Hippocampal formation (tissue), 2 donors: ENCODE measurements at regions not wholly inside any gene's neighbourhood (a gene's known extent, or its start where the extent isn't known, plus 50 kb on each side); places are given as distances from the start of the nearest gene placed in this dataset.

Experiments
- DNase-seq, 2 donors: peaks; one replicate each; lab custom pipeline; 2025; lab: John Stamatoyannopoulos, UW

DNA sequence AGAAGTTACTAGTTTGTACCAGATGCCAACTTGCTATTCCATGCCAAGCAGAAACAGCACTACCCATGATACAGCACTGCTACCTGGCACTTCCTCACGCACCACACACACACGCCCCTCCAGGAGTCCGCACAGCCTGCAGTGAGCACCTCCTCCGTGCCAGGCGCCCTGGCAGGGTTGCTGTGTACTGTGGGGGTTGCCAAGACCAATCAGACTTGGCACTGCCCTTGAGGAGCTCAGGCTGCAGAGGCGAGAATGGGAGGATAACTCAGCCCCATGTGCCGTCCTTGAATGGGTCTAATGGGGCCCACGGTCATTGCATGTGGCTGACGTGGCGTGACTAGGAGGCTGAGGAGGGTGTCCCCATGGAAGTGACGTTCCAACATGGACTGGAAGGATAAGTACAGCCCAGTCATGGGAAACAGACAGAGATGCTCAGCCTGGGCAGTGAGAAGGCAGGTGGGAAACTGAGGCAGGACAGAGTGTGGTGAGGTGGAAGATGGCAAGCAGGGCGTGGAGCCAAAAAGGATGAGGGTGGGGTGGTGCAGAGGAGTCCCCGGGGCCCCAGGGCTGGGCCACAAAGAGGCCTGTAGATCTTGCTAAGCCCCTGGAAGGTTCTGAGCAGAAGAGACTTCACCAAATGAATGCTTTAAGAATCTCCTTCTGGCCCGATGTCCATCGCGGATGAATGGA, 65.3 kb upstream of the C14orf180 start:
- no peak for DNase-seq

DNA sequence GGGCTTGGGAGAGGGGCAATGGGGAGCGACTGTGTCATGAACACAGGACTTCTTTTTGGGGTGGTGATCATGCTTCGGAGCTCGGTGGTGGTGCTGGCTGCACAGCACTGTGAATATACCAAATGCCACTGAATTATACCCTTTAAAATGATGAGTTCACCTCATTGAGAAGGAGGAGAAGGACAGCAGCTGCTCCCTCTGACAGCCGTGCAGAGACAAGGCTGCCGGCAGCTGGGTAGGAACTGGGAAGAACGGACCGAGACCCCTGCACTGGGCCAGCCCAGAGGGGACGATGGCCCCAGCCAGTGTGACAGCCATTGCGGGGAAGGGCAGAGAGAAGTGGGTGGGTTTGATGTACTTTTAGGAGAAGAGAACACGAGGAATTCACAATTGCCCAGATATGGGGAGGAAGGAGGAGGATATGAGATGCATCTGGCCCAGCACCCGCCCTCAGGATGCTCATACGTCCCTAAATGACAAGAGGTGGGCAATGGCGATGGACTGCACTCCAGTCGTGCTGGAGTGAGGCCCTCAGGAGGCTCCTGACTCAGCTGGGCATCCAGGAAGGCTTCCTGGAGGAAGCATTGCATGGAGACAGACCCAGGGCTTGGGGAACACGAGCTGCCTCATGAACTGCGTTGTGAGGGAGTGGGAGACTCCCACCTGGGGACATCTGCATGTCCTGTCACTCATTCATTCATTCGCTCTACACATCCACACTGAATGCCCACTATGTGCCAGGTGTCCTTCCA, 64.3 kb upstream of the C14orf180 start:
- no peak for DNase-seq

DNA sequence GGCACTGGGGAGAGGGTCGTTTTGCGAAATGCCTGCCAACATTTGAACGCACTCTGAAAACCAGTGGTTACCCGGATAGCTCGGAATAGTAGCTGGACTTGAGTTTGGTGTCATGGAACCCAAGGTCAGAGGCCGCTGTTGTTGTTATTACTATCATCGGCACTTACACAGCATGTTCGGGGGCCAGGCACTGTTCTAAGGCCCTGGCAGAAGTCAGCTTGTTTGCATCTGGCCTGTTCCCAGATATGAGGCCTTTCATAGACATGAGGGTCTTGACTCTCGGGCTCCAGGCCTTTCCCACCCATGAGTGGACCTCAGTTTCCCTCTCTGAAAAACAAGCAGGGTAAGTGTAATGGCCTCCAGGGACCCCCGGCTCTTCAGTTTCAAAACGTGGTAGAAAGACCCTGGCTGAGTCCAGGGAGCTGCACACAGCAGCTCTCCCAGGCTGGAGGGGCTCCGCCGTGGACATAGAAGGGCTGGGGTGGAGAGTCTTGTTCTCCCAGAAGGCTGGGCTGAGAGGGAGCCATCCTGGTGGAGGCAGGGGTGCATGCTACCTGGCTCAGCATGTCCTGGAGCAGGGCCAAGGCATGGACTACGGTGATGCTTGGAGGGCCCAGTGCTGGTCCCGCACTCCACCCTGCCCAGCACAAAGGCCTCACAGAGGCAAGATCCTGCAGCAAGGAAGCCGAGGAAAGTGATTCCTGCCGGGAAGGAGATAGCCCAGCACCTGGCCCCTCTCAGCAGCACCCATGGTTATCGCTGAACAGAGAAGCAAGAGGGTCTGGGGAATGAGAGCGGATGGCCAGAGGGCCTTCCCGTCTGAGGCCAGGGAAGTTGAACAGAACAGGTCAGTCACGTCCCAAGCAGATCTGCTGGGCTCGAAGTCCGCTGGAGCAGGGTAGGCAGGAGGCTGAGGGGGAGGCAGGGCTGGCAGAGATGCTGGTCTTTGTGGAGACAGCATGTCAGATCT, 63.5 kb upstream of the C14orf180 start:
- no peak for DNase-seq

DNA sequence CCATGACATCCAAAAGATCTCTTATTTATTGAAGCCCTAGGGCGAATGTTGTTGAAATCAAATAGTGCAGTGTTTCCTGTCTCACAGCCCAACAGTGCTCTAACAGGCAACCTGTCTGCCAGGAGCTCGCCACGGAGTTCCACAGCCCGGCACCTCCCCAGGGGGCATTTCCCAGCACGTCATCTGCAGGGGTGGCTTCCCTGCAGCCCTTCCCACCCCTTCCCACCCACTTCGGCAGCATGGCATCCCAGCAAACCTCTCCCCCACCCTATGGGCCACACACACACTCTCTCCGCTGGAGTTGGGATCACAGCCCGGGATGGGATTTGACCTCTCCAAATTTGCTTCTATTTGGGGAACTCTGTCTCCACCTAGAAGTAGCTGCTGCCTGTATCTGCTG, 62.7 kb upstream of the C14orf180 start:
- no peak for DNase-seq

DNA sequence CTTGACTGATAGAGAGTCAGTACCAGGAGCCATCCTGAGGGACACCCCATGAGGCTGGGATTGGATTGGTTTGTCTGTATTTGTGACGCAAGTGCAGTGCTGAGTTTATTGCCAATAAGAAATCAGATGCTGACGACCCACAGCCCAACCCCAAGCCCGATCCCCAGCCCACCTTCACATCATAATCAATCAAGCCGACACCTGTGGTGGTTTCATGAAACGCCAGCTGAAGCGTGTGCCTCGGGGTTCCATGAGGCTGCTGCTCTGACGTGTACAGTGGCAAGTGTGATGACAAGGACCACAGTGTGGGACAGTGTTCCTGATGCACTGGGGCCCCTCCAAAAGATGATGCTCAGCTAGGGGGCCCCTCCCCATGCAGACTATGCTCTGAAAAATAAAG, 62.1 kb upstream of the C14orf180 start:
- DNase-seq: no peak

DNA sequence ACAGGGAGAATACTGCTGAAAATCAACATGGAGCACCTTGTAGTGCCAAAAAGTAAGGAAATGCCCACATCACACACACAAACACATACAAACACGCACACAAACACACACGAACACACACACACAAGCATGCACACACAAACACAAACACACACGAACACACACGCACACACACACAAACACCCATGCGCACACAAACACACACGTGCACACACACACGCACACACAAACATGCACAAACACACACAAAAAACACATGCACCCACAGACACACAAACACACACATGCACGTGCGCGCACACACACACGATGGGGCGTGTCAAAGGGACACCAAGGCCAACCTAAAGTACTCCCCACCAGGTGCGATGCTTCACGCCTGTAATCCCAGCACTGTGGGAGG, 61.7 kb upstream of the C14orf180 start:
- DNase-seq: no peak

DNA sequence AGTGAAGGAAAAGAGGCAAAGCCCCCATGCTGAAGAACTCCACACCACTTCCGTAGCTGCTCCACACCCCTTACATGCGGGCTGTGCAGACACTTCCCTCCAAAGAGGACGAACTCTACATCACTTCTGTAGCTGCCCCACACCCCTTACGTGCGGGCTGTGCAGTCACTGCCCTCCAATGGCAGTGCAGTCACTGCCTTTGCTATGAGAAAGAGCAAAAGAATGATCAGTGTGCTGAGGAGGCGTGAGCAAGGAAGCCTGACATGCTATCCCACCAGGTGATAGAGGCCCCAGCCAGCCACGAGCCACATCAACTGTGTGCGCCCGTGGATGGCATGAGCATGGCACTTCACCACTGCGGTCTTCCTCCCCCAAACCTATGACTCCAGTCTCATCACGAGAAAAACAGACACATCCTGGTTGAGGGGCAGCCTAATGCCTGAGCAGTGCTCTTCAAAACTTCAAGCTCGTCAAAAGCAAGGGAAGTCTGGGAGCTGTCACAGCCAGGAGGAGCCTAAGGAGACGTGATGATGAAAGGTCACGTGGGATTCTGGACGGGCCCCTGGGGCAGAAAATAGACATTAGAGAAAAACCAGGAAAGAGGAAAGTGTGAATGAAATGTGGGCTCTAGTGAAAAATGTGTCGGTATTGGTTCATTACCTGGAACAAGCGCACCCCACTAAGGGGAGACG, 60.8 kb upstream of the C14orf180 start:
- DNase-seq: no peak

DNA sequence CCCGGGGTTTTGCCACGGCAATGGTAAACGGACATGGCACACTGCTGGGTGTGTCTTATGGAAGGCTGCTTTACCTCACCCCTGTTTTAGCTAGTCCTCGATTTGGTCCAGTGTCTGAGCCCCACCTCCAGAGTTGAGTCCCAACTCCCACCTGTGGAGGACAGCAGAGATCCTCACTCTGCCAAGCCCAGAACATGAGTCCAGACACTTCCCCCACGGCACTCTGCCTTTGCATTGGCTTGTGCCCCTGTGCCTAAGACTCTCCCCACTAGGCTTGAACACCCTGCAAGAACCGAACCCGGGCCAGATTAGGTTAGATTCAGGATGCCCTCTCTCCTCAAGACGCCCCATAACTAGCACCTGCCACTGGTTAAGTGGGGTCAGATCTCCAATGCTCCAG, 59.8 kb upstream of the C14orf180 start:
- DNase-seq: no peak

DNA sequence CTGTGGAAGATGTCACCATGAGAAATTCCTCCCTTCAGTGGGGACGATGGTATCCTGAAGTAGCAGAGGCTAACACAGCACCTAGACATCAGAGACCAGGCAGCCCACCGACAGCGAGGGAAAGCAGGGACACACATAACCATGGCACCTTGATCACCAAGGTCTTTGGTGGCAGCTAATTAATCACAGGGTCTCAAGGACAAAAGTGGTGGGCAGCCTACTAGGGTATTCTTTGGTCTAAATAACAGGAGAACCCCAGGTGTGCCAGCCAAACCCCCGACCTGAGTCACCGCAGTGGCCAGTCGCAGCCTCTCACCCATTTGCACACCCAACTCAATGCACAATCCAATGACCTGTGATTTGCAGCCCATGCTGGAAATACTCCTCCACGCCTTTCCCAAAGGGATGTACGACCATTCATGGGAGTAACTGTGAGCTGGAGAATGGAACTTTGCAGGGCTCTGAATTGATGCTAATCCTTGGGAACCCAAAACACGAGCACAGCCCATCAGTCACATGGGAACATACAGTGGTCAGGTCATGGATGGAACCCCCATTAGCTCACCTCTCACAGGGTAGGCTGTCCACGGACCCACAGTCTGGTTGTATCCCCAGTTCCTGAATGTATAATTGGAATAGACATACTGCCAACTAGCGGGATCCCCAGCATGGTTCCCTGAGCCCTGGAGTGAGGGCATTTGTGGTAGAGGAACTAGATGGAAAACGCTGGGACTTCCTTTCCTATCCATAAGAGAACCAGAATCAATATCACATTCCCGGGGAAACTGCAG, 58.7 kb upstream of the C14orf180 start:
- DNase-seq: no peak

DNA sequence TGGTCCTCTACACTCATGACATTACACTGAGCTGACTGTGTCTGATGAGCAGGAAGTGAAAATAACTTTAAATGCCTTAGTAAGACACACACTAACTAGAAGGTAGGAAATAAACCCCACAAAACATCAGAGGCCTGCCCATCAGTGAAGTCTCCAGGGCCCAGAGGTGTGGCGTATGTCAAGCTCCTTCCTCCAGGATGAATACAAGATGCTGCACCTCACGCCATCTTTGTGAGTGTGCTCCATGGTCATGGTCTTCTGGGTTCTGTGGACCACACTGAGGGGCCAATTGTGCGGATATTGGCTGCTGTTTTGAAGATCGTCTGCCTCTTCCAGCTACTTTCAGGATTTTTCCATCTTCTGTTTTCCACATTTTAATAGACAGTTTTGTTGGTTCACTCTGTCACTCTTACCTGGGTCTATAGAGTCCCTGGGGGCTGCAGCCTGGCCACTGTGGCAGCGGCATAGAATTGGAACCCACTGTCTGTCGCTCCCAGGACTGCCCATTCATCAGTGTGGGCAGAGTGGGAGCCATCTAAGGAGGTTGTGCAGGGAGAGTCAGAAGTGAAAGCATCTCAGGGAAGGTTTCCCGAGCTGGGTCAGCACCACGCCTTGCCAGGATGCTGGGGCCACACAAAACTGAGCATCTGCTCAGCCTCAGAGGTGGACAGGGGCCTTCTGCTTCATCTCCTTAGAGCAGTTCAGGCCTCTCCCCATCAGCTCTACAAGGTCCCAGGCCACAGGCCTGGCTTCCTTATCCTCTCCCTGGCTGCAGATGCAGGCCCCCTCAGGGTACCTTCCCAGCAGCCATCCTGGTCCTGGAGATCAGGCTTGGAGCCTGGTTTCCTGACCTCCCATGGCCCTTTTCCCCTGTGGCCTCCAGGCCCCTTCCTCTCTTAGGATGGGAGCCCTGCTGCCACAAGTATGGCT, 57.5 kb upstream of the C14orf180 start:
- no peak for DNase-seq

DNA sequence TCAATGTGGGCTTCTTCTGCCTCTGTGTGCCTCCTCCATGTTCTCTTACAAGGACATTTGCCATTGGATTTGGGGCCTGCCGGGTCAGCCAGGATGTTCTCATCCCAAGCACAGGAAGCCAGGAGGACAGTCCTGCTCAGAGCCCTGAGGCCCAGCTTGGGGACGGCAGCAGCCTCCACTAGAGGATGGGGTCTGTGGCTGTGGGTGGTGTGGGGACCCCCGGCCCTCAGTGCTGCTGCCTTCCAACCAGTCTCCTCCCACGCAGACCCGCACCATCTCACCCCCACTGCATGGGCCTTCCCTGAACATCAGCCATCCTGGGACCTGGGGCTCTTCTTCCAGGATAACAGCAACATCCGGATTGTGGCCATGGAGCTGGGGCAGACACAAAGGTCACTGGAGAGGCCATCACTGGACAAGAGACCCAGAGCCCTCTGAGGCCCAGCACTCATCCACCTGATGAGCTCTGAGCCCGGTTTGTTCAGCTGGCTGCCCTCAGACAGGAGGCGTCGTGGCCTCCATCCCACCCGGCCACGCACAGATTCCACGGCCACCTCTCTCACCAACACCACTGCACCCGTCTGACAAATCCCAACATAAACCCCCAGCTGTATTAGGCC, 56.5 kb upstream of the C14orf180 start:
- no peak for DNase-seq

DNA sequence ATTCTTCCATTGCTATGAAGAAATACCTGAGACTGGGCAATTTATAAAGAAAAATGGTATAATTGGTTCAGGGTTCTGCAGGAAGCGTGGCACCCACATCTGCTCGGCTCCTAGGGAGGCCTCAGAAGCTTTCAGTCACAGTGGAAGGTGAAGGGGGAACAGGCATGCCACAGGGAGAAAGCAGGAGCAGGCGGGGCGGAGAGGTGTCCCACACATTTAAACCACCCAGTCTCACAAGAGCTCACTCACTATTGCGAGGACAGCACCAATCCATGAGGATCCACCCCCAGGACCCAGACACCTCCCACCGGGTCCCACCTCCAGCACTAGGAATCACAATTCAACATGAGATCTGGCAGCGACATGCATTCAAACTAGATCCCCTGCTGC, 56.0 kb upstream of the C14orf180 start:
- DNase-seq: no peak

DNA sequence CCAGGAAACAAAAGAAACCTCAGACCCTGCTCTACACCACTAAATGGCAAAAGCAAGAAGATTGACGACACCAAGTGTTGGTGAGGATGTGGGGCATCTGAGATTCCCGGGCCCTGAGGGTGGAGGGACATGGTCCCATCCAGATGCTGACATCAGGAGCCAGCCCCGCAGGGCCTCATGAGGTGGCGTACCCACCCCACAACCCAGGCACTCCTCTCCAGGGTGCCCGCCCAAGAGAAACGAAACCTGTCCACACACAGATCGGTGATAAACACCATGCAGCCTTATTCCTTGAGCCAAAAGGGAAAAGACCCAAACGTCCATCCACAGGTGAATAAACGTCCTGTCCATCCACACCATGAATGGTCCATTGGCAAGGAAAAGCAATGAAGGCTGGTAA, 54.8 kb upstream of the C14orf180 start:
- DNase-seq: no peak

DNA sequence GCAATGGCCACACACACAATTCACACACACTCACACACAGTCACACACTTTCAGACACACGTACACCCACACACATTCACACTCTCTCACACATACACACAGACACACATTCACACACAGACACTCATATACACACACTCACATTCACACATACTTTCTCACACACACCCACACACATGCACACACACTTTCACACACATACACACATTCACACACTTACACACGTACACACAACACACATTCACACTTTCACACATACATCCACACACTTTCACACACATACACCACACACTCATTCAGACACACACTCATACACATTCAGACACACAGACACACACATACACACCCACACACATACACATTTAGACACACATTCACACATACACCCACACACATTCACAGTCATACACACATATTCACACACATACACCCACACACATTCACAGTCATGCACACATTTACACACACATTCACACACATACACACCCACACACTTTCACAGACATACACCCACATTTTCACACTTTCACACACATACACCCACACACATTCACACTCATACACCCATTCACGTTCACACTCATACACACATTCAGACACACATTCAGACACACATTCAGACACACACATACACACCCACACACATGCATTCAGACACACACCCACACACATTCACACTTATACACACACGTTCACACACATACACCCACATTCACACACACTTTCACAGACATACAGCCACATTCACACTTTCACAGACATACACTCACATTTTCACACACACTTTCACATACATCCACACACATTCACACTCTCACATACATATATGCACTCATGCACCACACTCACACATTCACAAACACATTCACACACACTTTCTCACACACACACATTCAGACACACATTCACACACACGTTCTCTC, 52.6 kb upstream of the C14orf180 start:
- no peak for DNase-seq

DNA sequence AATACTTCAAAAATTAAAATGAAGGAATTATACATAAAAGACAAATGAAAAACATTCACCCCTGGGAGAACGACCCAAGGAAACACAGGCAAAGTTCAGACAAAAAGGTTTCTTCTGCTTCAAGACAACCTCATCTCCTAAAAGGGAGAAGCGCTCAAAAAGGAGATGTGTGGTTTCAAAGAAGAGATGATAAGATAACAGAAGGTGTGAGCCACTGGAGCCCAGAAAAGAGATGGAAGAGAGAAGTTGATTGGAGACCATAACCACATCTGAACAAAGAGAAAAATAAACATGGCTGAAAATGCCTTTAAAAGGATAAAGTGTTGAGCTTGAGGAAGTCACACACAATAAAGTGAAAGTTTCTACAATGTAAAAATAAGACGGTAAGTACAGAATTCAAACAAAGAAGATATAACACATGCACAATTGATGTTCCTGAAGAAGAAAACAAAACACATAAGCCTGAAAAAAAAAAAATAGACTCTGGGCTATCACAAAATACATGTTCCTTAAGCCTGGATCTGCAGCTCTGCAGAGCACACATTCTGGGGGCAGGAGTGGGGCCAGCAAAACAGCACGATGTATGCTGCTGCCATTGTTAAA, 51.6 kb upstream of the C14orf180 start:
- no peak for DNase-seq

DNA sequence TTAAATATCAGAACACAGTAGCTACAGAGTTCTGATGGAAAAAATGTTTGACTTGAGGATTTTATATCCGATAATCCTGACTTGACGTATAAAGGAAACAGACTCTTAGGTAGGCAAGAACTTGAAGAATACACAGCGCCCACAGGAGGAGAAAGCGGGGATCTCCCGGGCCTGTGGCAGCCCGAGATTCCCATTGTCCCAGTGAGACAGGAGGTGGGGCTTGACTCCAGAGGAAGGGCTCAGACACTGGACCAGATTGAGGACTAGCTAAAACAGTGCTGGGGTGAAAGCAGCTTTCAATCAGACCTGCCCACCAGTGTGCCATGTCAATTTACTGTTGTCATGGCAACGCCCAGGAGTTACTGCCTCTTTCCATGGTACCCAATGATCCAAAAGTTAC, 51.1 kb upstream of the C14orf180 start:
- DNase-seq: no peak
